ENCODE measurements at regions not wholly inside any gene's neighbourhood (a gene's known extent, or its start where the extent isn't known, plus 50 kb on each side); places are given as distances from the start of the nearest gene placed in this dataset.

GRCh38 chr19:28245937-28246336, 967.0 kb downstream of the UQCRFS1 start:
- DNase-seq (ENCODE audit: low read depth), result no peak
- H3K4me3 ChIP-seq (ENCODE audit: control insufficient read depth, low read depth, low read length), result no peak overlapping the region
- no peak for TF ChIP-seq CTCF (IDR thresholded peaks at IDR 0.05; ENCODE audit: control insufficient read depth, insufficient read depth, low read depth, low read length, missing control alignments)

- TF ChIP-seq CTCF (IDR thresholded peaks at IDR 0.05; ENCODE audit: control insufficient read depth, insufficient read depth, low read depth, low read length, missing control alignments), result no peak
- DNase-seq (ENCODE audit: low read depth), result no peak
- H3K4me3 ChIP-seq (ENCODE audit: control insufficient read depth, low read depth, low read length), result no peak overlapping the region
These were observed 968.0 kb downstream of the UQCRFS1 start for GRCh38 chr19:28244966-28245365.

- H3K4me3 ChIP-seq (ENCODE audit: control insufficient read depth, low read depth, low read length), result no peak overlapping the region
- peak; percentile 80 for TF ChIP-seq CTCF (IDR thresholded peaks at IDR 0.05; ENCODE audit: control insufficient read depth, insufficient read depth, low read depth, low read length, missing control alignments)
- no peak for DNase-seq (ENCODE audit: low read depth)
These were observed 970.5 kb downstream of the UQCRFS1 start for GRCh38 chr19:28242317-28242927.

- H3K4me3 ChIP-seq (ENCODE audit: control insufficient read depth, low read depth, low read length), result no peak overlapping the region
- peak; percentile 47 for TF ChIP-seq CTCF (IDR thresholded peaks at IDR 0.05; ENCODE audit: control insufficient read depth, insufficient read depth, low read depth, low read length, missing control alignments)
- DNase-seq (ENCODE audit: low read depth), result no peak
These were observed 973.7 kb downstream of the UQCRFS1 start for GRCh38 chr19:28239270-28239669.

GRCh38 chr19:28238270-28238820, 974.6 kb downstream of the UQCRFS1 start:
- no peak overlapping the region for H3K4me3 ChIP-seq (ENCODE audit: control insufficient read depth, low read depth, low read length)
- no peak for DNase-seq (ENCODE audit: low read depth)
- no peak for TF ChIP-seq CTCF (IDR thresholded peaks at IDR 0.05; ENCODE audit: control insufficient read depth, insufficient read depth, low read depth, low read length, missing control alignments)

- no peak overlapping the region for H3K4me3 ChIP-seq (ENCODE audit: control insufficient read depth, low read depth, low read length)
- TF ChIP-seq CTCF (IDR thresholded peaks at IDR 0.05; ENCODE audit: control insufficient read depth, insufficient read depth, low read depth, low read length, missing control alignments), result no peak
These were observed 977.3 kb downstream of the UQCRFS1 start for GRCh38 chr19:28235606-28236125.

More at GRCh38 chr19:28235606-28236125, 977.3 kb downstream of the UQCRFS1 start:
- DNase-seq (ENCODE audit: low read depth), result no peak
